MCF 10A (cell line): ENCODE measurements at regions not wholly inside any gene's neighbourhood (a gene's known extent, or its start where the extent isn't known, plus 50 kb on each side); places are given as distances from the start of the nearest gene placed in this dataset.

Experiments
- BruUV-seq: library from RNA; stranded (reverse); fragments of 400-500 nt; replicated peaks from 2 replicates; lab custom pipeline; 2021; lab: Mats Ljungman, UMichigan
- CTCF ChIA-PET: fragments of 300-600 bp; sonication (Branson Sonifier 250); formaldehyde crosslinking; extraction: SDS; loops from one replicate; lab custom pipeline; 2021; ENCODE audit warnings: antibody characterized with exemption, inconsistent platforms; lab: Yijun Ruan, JAX
- POLR2A ChIA-PET: fragments of 300-600, 350-650 bp; sonication (Branson Sonifier 250); formaldehyde crosslinking; extraction: SDS; loops from one replicate; lab custom pipeline; 2020; ENCODE audit warnings: antibody characterized with exemption, inconsistent platforms; lab: Yijun Ruan, JAX
- DNase-seq: peaks from one replicate; pipeline ENCODE4 v3.0.0-alpha.2; 2018; ENCODE audit not compliant: unreplicated experiment
- H3K27ac Mint-ChIP-seq: one replicate; pipeline ENCODE4 v1.8.0; 2022; ENCODE audit warnings: mild to moderate bottlenecking, low read depth, mixed read lengths; ENCODE audit not compliant: unreplicated experiment
- H3K27me3 Mint-ChIP-seq: one replicate; pipeline ENCODE4 v1.8.0; 2022; ENCODE audit warnings: mixed read lengths; ENCODE audit not compliant: insufficient read depth, unreplicated experiment
- H3K36me3 Mint-ChIP-seq: one replicate; pipeline ENCODE4 v1.8.0; 2022; ENCODE audit warnings: mild to moderate bottlenecking, moderate library complexity, mixed read lengths; ENCODE audit not compliant: insufficient read depth, unreplicated experiment
- H3K4me1 Mint-ChIP-seq: one replicate; pipeline ENCODE4 v1.8.0; 2022; ENCODE audit warnings: mixed read lengths; ENCODE audit not compliant: insufficient read depth, unreplicated experiment
- H3K4me3 Mint-ChIP-seq: one replicate; pipeline ENCODE4 v1.8.0; 2022; ENCODE audit warnings: mild to moderate bottlenecking, moderate library complexity, mixed read lengths; ENCODE audit not compliant: unreplicated experiment
- H3K9me3 Mint-ChIP-seq: one replicate; pipeline ENCODE4 v1.8.0; 2022; ENCODE audit warnings: mixed read lengths; ENCODE audit not compliant: unreplicated experiment
- CTCF ChIP-seq: fragments of 200-600 bp; IDR thresholded peaks from one replicate; pipeline ENCODE4 v1.8.0; 2022; ENCODE audit warnings: antibody characterized with exemption, mild to moderate bottlenecking; ENCODE audit not compliant: unreplicated experiment
- intact Hi-C: fragments of 100-400 bp; cut with micrococcal nuclease; formaldehyde crosslinking; loops from 2 replicates; pipeline ENCODE4 v1.14.1; 2022

- peak; percentile 56 for DNase-seq
- Mint-ChIP-seq H3K27me3 (peaks cover 12% of the 10 kb centered on the region), H3K4me1 (no peaks in the 10 kb centered on the region), H3K4me3 (no peak overlapping the region), H3K36me3 (no peaks in the 10 kb centered on the region), H3K27ac (no peak overlapping the region), H3K9me3 (no peaks in the 10 kb centered on the region)
- ChIA-PET POLR2A (interaction anchor here (1.0 kb wide), 1 partner anchor 146 kb away, joined by 3 read pairs; no protein-coding TSS in a partner anchor), CTCF (interaction anchor here (0.6 to 1.4 kb wide), 6 partner anchors 10 to 1259 kb away, joined by 3 to 5 read pairs (median 4); no protein-coding TSS in a partner anchor)
- TF ChIP-seq CTCF: peak; percentile 18
- intact Hi-C loops: no loop called here
- no TSS peak for BruUV-seq
Observed at GRCh38 chr9:99299211-99300102, 77.4 kb downstream of the SEC61B start.

- Mint-ChIP-seq H3K27me3 (peaks cover 12% of the 10 kb centered on the region), H3K36me3 (no peaks in the 10 kb centered on the region), H3K27ac (no peak overlapping the region), H3K4me1 (no peaks in the 10 kb centered on the region), H3K9me3 (no peaks in the 10 kb centered on the region), H3K4me3 (no peak overlapping the region)
- CTCF ChIA-PET: interaction anchor here (0.6 to 1.4 kb wide), 6 partner anchors 9 to 1260 kb away, joined by 3 to 4 read pairs (median 3); no protein-coding TSS in a partner anchor
- BruUV-seq: no TSS peak
- TF ChIP-seq CTCF: no peak
- no peak for DNase-seq
- POLR2A ChIA-PET: interaction anchor here (1.0 kb wide), 1 partner anchor 146 kb away, joined by 3 read pairs; no protein-coding TSS in a partner anchor
- intact Hi-C loops: no loop called here
Observed at GRCh38 chr9:99300103-99300439, 78.0 kb downstream of the SEC61B start.

GRCh38 chr9:99300603-99301002 lies 78.5 kb downstream of the SEC61B start:
- no TSS peak for BruUV-seq
- no peak for TF ChIP-seq CTCF
- H3K36me3 Mint-ChIP-seq: no peaks in the 10 kb centered on the region
- no peak overlapping the region for H3K27ac Mint-ChIP-seq
- no peak for DNase-seq
- ChIA-PET POLR2A (no interaction called here), CTCF (interaction anchor here (0.6 to 1.4 kb wide), 4 partner anchors 10 to 277 kb away, joined by 3 to 4 read pairs (median 3); no protein-coding TSS in a partner anchor)
- H3K4me3 Mint-ChIP-seq: no peak overlapping the region
- intact Hi-C loops: no loop called here
- peaks cover 12% of the 10 kb centered on the region for H3K27me3 Mint-ChIP-seq
- H3K9me3 Mint-ChIP-seq: no peaks in the 10 kb centered on the region
- H3K4me1 Mint-ChIP-seq: no peaks in the 10 kb centered on the region

GRCh38 chr9:99303177-99303576 lies 81.1 kb downstream of the SEC61B start:
- ChIA-PET POLR2A (interaction anchor here (0.9 to 1.1 kb wide), 3 partner anchors 28 to 82 kb away, joined by 3 to 4 read pairs (median 3); no protein-coding TSS in a partner anchor), CTCF (interaction anchor here (0.5 to 1.2 kb wide), 4 partner anchors 10 to 830 kb away, joined by 3 to 5 read pairs (median 3); no protein-coding TSS in a partner anchor)
- Mint-ChIP-seq H3K27ac (no peak overlapping the region), H3K4me3 (no peak overlapping the region), H3K4me1 (no peaks in the 10 kb centered on the region), H3K9me3 (no peaks in the 10 kb centered on the region), H3K27me3 (no peaks in the 10 kb centered on the region), H3K36me3 (no peaks in the 10 kb centered on the region)
- BruUV-seq: no TSS peak
- TF ChIP-seq CTCF: no peak
- DNase-seq: no peak
- intact Hi-C loops: no loop called here
